ENCODE measurements at regions not wholly inside any gene's neighbourhood (a gene's known extent, or its start where the extent isn't known, plus 50 kb on each side); places are given as distances from the start of the nearest gene placed in this dataset.
"Not testable (repeated sequence)": the region's sequence is repeated elsewhere in the genome, so short reads cannot be mapped to it uniquely, and the experiment has no call there.

DNA sequence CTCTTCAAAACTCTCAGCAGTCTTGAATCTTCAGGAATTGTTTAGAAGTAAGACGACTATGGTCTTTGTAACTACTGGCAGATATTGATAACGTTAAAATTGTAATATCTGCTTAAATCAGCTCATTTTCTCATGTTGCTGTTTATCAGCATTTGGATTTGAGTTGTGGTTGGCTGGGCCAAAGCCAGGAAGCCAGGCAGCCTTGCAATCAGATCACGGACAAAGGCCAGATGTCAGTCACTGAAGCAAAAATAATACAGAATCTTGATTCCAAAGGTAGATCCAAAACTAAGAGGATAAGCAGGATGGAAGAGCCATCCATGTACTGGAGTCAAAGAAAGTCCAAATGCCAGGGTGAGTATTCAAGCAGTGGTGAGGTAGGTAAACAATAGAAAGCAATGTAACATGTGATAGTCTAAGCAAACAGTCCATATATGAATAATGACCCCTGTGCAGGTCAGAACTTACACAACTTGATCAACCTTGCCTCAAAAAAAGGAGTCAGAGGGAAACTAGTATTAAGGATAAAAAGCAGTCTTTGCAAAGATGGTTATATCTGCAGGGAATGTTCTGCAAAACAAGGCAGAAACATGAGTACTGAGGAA, 95.8 kb upstream of the RAP1B start:
- no peak for DNase-seq

DNA sequence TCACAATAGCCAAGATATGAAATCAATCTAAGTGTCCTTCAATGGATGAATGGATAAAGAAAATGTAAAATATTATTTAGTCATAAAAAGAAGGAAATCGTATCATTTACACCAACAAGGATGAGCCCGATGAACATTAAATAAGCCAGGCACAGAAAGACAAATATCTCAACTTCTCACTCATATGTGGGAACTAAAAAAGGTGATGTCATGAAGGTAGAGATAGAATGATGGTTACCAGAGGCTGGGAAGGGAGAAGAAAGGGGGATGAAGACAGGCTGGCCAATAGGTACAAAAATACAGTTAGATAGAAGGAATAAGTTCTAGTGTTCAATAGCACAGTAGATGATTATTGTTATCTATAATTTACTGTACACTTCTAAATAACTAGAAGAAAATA, 94.9 kb upstream of the RAP1B start:
- DNase-seq, result no peak

DNA sequence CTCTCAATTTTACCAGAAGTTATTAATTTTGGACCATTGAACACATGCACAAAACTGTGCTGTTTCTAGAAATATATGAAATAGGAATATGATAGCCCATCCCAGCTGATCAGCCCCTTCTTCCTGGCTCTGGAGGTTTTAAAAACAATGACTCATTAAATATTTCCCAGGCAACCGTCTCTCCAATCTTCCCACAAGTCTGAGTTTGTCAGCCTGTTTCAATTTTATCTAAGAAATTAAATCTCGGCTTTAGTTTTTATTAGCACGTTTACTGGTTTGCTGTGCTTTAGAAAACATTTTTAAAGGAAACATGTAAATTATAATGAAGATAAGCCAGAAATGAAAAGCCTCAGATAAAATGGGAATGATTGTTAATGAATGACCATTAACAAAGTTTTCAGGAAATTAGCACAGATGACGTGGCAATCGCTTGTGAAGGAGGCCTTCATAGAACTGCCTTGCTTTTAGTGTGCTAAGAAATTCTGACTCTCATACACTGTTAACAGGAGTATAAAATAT, 89.3 kb upstream of the RAP1B start:
- no peak for DNase-seq

DNA sequence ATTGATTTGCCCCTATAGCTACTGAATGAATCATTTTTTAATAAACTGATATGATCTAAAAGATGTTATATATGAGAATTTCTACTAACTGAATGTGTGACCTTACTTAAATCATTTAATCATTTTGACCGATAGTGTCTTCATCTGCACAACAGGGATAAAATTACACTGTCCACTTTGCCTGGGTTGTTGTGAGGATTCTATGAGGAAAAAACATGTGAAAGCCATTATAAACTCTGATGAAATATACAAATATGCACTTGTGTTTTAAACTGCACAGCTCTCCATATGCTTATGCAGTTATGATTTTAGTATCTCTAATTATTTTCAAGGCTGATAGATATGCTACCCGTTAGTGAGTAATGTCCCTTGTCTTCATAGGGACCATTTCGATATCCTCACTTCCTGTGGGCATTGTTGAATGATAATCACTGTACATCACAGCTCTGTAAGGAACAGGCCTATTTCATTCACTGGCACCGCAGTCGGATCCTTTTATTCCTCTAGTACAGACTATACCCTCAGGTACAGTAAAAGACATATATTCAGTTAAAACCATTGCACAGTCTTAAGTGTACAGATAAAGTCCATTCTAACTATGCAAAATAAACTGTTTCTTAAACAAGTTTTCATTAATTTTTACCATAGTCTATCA, 88.7 kb upstream of the RAP1B start:
- DNase-seq, result no peak

DNA sequence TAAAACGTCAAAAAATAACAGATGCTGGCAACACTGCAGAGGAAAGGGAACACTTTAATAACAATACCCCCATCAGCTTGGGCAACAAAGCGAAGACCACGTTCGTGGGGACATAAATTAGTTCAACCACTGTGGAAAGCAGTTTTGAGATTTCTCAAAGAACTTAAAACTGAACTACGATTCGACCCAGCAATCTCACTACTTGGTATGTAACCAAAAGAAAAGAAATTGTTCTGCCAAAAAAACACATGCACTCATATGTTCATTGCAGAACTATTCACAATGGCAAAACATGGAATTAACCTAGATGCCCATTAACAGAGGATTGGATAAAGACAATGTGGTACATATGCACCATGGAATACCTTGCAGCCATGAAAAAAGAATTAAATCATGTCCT, 81.2 kb upstream of the RAP1B start:
- no peak for DNase-seq

DNA sequence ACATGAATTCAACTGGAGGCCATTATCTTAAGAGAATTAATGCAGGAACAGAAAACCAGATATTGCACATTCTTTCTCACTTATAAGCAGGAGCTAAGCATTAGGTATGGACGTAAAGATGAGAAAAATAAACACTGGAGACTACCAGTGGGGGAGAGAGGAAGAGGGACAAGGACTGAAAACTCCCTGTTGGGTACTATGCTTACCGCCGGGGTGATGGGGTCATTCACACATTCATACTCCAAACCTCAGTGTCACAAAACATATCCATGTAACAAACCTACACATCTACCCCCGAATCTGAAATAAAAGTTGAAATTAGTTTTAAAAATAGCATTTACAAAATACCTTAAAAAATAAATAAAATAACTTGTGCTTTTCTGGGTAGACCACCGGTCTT, 80.8 kb upstream of the RAP1B start:
- DNase-seq, result no peak

DNA sequence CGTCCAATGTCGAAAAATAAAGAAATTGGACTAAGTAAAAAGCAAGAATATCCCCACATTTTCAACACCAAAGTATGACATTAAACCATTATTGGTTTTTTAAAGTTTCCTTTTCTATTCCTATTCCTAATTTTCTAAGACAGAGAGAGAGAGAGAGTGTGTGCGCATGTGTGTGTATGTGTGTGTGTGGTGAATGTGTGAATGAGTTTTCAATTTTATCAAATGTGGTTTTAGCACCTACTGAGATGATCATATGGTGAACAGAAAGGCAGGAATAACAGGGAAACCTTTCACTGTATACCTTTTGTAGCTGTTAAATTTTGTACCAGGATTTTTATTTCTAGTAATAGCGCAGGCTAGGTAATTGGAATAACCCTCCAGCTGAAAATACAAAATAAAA, 80.4 kb upstream of the RAP1B start:
- DNase-seq, result no peak

DNA sequence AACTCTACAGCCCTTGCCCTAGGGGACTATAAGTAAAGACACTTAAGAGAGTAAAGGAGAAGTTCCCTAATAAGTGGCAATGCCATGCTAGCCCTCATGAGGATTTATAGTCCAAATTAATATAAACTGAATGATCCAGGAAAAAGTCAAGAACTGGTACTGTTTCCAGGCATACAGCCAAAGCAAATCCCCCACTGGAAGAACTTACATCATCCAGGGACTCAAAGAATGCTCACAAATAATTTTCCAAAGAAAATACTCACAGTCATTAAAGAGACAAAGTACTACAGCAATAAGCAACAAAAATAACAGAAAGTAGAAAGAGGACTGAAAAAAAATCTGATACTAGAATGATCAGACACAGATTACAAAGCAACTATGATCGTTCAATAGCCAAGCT, 79.7 kb upstream of the RAP1B start:
- no peak for DNase-seq

DNA sequence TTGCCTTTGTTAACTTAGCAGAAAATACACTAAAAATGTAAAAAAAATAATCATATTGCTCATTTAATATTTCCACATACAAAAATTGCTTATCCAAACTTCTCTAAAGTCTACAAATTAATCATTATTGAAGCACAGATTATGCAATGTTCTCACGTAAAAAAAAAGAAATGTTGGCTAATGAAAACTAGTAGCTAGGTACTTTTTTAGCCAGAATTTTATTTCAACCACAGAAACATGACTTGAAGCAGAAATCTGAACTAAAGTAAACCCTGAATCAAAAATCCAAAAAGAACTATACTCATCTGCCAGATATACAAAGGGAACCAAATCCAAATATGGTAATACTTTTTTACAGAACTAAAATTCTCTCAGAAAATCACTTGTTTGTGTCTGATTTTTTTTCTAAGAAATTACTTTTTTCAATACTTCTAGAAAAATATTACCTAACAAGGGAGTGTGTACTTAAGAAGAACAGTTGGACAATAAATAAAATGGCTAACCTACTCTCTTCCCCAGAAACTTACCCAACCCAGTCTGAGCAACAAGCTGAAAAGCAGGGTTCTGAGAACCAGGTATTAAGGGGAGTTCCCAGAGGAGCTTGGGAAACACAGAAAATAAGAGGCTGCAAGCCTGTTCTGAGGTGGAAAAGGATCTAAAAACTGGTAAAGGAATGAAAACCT, 78.4 kb upstream of the RAP1B start:
- no peak for DNase-seq

DNA sequence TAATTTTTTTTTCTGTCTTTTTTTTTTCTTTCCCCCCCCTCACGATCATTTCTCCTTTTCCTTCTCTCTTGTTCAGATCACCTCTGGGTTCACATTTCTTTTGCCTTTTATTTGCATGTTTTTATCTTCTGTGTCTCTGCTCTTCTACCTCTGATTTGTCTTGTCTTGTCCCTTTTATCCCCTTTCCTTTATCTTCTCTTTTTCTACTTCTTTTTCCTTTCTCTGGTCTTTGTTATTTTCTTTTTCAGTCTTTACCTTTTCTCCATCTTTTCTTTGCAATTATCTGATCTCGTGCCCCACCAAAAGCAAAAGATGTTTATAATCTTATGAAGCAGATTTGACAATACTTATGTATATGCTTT, 77.8 kb upstream of the RAP1B start:
- no peak for DNase-seq

DNA sequence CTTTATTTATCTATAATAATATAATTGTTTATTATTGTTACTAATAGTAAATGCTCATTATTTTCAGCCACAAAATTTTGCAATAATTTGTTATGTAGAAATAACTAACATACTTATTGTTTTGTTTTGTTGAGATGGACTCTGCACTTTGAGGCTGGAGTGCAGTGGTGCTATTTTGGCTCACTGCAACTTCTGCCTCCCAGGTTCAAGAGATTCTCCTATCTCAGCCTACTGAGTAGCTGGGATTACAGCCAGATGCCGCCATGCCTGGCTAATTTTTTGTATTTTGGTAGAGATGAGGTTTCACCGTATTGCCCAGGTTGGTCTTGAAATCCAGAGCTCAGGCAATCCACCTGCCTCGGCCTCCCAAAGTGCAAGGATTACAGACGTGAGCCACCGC, 76.6 kb upstream of the RAP1B start:
- no peak for DNase-seq

DNA sequence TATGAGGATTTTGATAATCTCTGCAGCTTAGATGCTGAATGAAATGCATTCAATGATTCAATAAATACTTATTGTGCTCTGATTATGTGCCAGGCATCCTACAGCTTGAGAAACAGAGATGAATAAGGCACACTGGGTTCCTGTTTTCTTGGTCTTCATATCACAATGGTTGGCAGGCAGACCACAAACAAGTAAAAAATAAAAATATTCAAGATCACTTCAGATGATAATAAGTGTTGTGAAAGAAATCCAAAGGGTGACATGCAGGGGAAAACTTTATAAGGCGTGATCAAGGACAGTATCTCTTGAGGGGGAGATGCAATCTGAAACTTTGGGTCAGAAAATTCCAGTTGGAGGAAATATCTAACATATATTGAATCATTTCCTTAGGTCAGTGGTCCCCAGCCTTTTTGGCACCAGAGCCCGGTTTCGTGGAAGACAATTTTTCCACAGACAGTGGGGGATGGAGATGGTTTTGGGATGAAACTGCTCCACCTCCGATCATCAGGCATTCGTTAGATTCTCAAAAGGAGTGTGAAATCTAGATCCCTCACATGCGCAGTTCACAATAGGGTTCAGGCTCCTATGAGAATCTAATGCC, 73.7 kb upstream of the RAP1B start:
- DNase-seq, result no peak

DNA sequence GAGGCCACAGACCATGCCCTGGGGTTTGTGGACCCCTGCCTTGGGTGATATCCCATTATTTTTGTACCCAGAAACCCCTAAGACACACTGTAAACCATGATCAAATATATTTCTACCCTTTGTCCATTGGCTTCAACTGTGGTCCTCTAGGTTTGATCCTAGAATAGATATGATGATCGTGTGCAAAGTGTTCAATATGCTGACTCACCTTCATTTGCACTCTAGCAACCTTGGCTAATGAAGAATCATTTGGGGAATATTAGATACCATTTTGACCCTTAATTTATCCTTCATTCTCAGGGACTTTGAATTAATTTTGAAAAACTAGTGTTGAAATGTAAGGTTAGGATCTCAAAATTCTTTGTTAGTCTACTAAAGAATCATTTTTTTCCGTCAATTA, 73.1 kb upstream of the RAP1B start:
- DNase-seq, result no peak

DNA sequence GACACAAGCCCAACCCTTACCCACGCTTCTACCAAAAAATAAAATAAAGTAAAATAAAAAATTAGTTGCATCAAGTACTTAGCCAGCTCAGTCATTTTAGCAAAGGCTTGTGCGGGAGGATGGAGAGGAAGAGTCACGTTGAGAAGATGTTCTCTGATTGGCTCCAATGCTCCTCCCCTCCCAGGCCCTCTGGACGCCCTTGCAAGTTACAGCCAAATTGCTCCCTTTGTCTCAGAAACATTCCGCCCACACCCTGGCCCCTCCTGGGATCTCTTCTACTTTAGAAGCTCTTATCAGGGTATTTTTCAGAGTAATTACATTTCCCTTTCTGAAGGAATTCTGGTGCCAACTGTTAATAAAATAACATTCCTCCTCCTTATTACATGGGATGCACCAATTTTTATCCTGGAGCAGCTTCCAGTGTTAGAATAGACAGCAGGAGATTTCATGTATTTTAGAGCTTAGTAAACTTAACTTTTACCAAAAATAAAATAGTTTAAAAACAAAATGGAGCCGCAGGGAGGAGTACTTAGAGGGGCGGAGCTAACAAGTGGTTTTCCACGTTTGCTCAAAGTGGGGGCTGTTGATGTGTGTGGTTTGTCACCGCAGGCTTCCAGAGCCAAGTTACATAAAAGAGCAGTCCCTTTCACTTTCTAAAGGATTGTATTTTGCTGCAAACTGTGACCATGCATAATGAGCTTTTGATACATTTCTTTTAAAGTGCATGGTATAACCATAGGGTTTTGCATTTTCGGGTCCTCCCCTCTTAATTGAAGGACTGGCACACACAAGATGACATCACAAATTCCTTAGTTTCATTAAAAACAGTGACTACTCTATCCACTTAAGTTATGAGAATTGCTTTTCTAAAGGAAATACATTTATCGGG, 71.7 kb upstream of the RAP1B start:
- DNase-seq, result peak; percentile 51

DNA sequence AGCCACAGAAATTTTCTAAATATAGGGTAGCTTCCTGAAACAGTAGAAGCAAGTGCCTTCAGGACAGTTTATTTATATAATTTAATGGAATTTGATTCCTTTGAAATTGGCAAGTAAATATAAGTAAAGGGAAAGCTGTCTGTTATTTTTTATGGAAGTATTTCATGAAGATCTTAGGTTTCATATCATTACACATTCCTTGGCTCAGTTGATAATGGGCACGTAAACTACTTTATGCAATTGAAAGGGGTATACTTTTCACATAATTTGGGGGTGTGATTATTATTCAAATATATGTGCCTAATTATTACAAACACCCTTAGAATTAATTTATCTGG, 71.1 kb upstream of the RAP1B start:
- no peak for DNase-seq

DNA sequence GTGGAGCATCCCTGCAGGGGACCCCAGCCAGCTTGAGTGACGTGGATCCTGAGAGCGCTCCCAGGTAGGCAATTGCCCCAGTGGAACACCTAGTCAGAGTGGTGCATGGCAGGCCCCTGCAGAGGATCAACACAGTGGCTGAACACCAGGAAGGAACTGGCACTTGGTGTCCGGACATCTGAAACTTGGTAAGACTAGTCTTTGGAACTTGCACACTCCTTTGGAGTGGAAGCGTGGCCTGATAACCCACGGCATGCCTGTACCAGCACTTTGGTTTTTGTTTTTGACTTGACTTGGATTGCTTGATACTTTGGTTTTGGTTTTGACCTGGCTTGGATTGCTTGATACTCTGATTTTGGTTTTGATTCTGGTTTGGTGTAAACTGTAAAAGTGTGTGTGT, 69.9 kb upstream of the RAP1B start:
- DNase-seq, result not testable (repeated sequence)

DNA sequence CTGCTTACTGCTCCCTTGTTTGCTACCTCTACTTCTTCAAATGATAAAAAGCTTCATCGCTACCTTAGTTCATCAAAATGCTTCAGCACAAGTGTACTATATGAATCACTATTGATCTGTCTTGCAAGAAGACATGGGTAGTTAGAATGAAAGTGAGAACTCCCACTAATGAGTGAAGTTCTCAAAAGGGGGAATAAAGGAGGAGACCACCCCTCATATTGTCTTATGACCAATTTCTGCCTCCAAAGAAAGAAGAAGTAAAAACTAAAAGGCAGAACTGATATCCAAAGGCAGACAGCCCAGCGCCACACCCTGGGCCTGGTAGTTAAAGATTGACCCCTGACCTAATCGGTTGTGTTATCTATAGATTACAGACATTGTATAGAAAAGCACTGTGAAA, 63.4 kb upstream of the RAP1B start:
- not testable (repeated sequence) for DNase-seq

DNA sequence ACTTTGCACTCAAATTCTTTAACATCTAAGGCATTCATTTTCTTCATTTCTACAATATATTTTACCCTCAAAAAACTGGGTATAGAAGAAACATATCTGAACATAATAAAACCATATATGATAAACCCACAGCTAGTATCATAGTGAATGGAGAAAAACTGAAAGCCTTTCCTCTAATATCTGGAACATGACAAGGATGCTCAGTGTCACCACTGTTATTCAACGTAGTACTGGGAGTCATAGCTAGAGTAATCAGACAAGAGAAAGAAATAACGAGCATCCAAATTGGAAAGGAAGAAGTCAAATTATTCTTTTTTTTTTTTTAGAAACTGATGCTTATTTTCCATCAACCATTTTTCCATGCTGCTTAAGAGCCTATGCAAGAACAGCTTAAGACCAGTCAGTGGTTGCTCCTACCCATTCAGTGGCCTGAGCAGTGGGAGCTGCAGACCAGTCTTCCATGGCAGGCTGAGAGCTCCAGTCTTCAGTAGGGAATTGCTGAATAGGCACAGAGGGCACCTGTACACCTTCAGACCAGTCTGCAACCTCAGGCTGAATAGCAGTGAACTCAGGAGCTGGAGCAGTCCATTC, 58.0 kb upstream of the RAP1B start:
- not testable (repeated sequence) for DNase-seq

DNA sequence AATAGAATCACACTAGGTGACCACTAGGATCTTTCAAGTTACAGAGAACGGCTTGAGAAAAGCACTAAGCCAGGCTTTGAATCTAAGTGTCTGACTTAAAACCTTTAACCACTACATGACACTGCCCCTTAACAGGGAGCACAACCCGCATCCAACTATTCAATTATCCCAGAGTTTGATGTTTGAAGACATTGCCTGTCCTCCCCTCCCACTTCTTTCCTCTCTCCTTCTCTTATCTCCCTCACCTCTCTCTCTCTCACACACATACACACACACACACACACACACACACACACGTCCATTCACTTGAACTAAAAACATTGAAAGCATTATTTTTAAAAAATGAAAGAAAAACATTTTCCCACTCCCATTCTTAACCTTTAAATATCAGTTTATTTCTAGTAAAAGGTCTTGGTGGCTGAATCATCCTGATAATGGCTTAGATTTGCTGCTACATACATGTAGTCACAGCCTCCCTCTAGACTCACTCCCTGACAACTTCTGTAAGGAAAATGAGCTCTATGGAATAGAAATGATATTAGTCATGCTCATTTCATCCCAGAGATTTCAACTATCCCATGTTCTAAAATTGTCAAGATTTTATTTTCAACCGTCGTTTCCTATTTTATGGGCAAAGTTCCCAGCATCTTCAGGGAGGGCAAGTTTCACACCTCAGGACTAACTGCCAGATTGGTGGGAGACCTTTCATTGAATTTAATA, 53.5 kb upstream of the RAP1B start:
- DNase-seq, result no peak

DNA sequence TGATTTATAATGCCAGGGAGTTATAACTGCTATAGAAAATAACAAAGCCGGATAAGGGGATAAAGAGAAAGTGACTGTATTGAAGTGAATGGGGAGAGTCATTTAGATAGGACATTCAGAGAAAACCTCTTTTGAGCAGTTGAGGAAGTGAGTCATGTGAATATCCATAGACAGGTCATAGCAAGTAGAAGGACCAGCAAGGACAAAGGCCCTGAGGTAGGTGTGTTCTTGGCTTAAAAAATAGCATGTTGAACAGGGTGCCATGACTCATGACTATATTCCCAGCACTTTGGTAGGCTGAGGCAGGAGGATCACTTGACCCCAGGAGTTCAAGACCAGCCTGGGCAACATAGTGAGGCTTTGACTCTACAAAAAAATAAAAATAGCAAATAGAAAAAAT, 51.5 kb upstream of the RAP1B start:
- no peak for DNase-seq

DNA sequence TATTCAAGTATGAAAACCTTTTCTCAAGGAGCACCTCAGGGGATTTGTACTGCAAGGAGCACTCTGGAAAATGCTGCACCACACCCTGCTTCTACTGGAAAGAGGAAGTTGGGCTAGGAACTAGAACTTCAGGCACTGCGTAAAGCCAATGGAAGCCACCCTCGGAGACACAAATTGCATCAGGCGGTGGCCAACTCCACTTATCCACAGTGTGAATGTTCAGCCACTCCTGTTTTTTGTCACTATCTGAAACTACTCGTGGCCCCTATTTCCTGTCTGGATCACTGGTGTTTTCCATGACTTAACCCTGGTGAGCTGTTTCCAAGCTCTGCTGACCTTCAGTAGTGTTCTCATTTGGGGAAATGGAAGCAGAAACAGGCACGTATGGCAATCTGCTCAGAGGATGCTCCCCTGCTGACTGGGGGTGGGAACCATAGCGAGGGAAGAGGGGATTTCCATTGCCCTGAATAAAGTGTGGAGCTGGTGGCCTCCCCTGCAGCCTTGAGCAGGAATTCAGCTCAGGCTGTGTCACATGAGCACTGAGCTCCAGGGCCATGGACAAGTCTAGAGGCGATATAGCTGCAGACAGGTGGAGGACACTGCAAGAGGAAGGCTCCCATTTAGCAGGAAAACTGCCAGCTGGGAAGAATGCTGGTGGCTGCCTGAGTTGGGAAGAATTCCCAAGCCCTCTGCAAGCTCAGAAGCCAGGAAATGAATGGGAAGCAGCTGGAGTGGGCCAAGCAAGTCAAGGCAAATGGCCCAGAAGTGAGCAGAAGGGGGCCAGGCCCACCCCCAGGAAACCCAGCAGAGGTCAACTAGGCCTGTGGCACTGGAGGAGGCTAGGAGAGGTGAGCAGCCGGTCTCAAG, 50.5 kb upstream of the RAP1B start:
- DNase-seq, result no peak

Data from activated gamma-delta T cell treated with Interleukin-2 at 50 U/mL for 16 hours (primary cell).